Type B pancreatic cell (in vitro differentiated cells): ENCODE measurements at regions not wholly inside any gene's neighbourhood (a gene's known extent, or its start where the extent isn't known, plus 50 kb on each side); places are given as distances from the start of the nearest gene placed in this dataset.

ENCODE experiments used
- DNase-seq: peaks from one replicate; pipeline ENCODE4 v3.0.0; 2021; ENCODE audit warnings: mixed read lengths; ENCODE audit not compliant: unreplicated experiment; ENCODE audit errors: extremely low spot score
- H3K27ac Mint-ChIP-seq: 2 replicates; pipeline ENCODE4 v1.8.0; 2021; ENCODE audit warnings: mild to moderate bottlenecking, mixed read lengths
- H3K27me3 Mint-ChIP-seq: 2 replicates; pipeline ENCODE4 v1.8.0; 2021; ENCODE audit warnings: mixed read lengths
- H3K36me3 Mint-ChIP-seq: 2 replicates; pipeline ENCODE4 v1.8.0; 2021; ENCODE audit warnings: mixed read lengths
- H3K4me1 Mint-ChIP-seq: one replicate; pipeline ENCODE4 v1.8.0; 2021; ENCODE audit warnings: mixed read lengths; ENCODE audit not compliant: unreplicated experiment
- H3K4me3 Mint-ChIP-seq: 2 replicates; pipeline ENCODE4 v1.8.0; 2021; ENCODE audit warnings: mild to moderate bottlenecking, mixed read lengths
- H3K9me3 Mint-ChIP-seq: 2 replicates; pipeline ENCODE4 v1.8.0; 2021; ENCODE audit warnings: mixed read lengths
- TF ChIP-seq, protein P1 (sequence below): fragments of 200-600 bp; sonication (generic); conservative IDR thresholded peaks from 2 replicates; pipeline ENCODE4 v1.5.0; 2021; ENCODE audit warnings: antibody characterized with exemption, mild to moderate bottlenecking

DNA sequence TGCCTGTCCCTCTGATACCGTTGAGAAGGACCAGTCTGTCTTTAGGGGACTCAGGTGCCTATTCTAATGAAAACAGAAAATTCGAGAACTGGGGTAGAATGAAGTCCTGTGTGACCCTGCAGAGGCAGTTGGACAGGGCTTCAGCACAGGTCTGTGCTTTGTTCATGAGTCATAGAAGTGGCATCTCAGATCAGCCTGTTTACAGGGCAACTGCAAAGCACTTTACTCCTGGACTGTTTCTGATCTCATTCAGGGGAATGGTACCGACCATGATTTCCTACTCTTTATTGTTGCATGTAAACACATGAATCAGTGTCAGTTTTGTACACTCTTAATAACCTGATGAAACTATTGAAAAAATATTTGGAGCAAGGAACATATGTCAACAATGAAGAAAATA lies 1517.0 kb downstream of the AACS start:
- TF ChIP-seq, protein P1, sequence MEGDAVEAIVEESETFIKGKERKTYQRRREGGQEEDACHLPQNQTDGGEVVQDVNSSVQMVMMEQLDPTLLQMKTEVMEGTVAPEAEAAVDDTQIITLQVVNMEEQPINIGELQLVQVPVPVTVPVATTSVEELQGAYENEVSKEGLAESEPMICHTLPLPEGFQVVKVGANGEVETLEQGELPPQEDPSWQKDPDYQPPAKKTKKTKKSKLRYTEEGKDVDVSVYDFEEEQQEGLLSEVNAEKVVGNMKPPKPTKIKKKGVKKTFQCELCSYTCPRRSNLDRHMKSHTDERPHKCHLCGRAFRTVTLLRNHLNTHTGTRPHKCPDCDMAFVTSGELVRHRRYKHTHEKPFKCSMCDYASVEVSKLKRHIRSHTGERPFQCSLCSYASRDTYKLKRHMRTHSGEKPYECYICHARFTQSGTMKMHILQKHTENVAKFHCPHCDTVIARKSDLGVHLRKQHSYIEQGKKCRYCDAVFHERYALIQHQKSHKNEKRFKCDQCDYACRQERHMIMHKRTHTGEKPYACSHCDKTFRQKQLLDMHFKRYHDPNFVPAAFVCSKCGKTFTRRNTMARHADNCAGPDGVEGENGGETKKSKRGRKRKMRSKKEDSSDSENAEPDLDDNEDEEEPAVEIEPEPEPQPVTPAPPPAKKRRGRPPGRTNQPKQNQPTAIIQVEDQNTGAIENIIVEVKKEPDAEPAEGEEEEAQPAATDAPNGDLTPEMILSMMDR: no peak
- Mint-ChIP-seq H3K36me3 (no peaks in the 10 kb centered on the region), H3K4me1 (no peaks in the 10 kb centered on the region), H3K4me3 (no peak overlapping the region), H3K27ac (no peak overlapping the region), H3K27me3 (no peaks in the 10 kb centered on the region), H3K9me3 (no peaks in the 10 kb centered on the region)
- no peak for DNase-seq

DNA sequence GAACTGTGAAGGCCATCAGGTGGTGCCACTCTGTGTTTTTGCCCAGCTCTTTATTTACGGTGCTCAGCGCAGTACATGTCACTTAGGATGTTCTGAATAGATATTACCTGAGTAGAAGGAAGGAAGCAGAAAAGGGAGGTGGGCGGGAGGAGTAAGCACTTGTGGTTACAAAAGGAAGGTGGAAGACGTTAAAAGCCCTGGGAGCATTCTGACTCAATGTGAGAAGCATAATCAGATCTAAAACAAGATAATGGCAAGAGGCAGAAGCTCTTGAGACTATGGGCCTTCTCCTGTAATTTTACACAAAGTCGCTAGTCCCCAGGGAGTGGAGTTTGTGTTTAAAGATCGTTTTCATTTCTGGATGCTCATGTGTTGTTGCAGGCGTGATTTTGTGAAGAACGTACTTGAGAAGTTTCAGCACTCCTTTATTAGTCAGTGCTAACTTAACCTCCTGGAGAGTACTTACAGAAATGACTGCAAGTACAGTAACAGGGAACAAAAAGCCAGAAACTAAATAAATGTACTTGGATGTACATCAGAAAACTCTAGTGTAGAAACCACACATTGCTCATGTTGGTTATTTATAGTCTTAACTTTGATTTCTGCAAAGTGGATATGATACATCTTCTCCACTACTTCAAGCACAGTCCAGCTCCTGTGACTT lies 1523.5 kb downstream of the AACS start:
- Mint-ChIP-seq H3K27ac (no peak overlapping the region), H3K9me3 (no peaks in the 10 kb centered on the region), H3K4me3 (no peak overlapping the region), H3K4me1 (no peaks in the 10 kb centered on the region), H3K27me3 (no peaks in the 10 kb centered on the region), H3K36me3 (no peaks in the 10 kb centered on the region)
- TF ChIP-seq, protein P1: no peak
- DNase-seq: no peak

DNA sequence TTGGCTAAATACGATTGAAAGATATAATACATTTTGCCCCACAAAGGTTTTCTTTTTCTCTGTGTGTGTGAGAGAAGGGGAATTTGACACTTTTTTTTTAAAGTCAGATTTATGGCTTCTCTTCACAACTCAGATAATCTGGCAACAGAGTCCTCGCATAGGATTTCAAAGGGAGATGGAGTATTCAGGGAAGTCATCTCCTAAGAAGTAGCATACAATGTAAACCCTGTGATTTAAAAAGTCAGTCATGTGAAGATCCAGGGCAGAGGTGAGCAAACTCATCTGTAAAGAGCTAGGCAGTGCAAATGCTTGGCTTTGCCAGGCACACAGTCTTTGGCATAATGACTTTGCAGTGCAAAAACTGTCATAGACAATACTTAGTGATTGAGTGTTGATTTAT lies 1526.3 kb downstream of the AACS start:
- no peak for DNase-seq
- no peak overlapping the region for H3K27ac Mint-ChIP-seq
- H3K27me3 Mint-ChIP-seq: no peaks in the 10 kb centered on the region

DNA sequence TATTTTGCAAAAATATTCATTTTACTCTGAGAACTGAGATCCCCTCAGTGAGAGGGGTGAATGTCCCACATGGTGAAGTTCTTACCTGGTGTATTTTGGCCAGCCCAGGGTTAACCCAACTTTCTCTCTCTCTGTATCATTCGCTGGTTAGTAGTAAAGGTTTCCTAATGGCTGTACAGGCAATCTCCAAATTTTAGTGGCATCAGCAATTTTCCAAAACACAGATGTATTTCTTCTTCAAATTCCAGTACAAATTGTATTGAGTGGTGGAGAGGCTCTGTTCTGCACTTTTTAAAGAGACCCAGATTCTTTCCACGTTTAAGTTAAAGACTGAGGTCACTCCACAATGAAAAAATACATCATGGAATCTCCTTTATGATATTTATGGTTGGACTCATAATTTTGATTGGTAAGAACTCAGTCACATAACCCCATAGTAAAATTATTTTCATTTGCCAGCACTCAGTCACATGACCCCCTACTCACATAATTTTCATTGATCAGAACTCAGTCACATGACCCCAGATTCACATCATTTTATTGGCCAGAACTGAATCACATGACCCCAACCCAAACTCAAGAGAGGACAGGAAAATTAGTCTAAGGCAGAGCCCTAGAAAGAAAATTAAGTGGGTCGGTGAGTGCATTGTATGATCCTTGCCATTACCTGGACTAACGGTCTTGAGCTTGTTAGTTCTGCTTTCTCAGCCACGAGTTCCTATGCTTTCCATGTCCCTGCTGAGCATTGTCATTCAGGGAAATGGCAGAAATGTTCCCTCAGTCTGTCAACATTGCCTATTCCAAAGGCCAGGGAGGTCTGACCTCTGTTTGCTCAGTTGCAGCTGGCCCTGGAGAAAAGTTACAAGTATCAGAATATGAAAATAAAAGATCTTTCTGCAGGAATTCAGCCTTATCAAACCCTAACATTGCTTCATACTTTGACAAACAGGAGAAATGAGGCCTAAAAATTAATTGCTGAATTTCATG lies 1536.2 kb downstream of the AACS start:
- no peaks in the 10 kb centered on the region for H3K9me3 Mint-ChIP-seq
- no peaks in the 10 kb centered on the region for H3K36me3 Mint-ChIP-seq
- H3K4me1 Mint-ChIP-seq: no peaks in the 10 kb centered on the region
- no peak overlapping the region for H3K4me3 Mint-ChIP-seq
- TF ChIP-seq, protein P1: no peak
- no peak overlapping the region for H3K27ac Mint-ChIP-seq
- no peak for DNase-seq
- no peaks in the 10 kb centered on the region for H3K27me3 Mint-ChIP-seq

More for the DNA sequence above, 1526.3 kb downstream of the AACS start:
- Mint-ChIP-seq H3K4me3 (no peak overlapping the region), H3K36me3 (no peaks in the 10 kb centered on the region), H3K4me1 (no peaks in the 10 kb centered on the region), H3K9me3 (no peaks in the 10 kb centered on the region)
- TF ChIP-seq, protein P1: no peak

DNA sequence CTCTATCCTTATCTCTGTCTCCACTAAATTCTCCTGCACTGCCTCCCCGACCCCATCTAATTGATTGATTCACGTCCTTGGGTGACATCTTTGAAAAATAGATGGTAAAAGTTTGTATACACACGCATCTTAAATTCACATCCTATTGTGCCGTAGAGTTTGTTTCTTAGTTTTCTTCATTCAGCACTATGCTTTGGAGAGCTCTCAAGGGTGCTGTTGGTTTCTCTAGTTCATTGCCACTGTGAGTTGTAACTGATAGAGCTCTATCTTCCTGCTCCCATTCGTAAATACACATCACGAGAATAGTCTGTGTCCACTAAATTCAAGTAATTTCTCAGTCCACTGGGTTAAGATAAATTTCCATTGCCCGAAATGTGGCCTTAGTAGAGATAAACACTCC lies 1537.4 kb downstream of the AACS start:
- Mint-ChIP-seq H3K36me3 (no peaks in the 10 kb centered on the region), H3K27ac (no peak overlapping the region), H3K27me3 (no peaks in the 10 kb centered on the region), H3K4me1 (no peaks in the 10 kb centered on the region), H3K4me3 (no peak overlapping the region), H3K9me3 (no peaks in the 10 kb centered on the region)
- no peak for DNase-seq
- TF ChIP-seq, protein P1: no peak
